CD4-positive, alpha-beta memory T cell (primary cell): ENCODE measurements at regions not wholly inside any gene's neighbourhood (a gene's known extent, or its start where the extent isn't known, plus 50 kb on each side); places are given as distances from the start of the nearest gene placed in this dataset.

Experiments
- CTCF ChIA-PET: fragments of 350-600 bp; sonication (Branson Sonifier 250); formaldehyde crosslinking; loops from one replicate; lab custom pipeline; 2021; ENCODE audit warnings: inconsistent platforms; ENCODE audit not compliant: partially characterized antibody; lab: Charles Lee
- POLR2A ChIA-PET: fragments of 350-600 bp; sonication (Branson Sonifier 250); formaldehyde crosslinking; loops from one replicate; lab custom pipeline; 2021; ENCODE audit not compliant: partially characterized antibody; lab: Charles Lee
- DNase-seq, 5 donors: peaks; one replicate each; pipeline versions ENCODE4 v3.0.0 to v3.0.0-alpha.2; 2020 to 2022; ENCODE audit warnings: mixed read lengths in 1 of 5
- H3K27ac ChIP-seq: one replicate; pipeline ENCODE4 v1.7.0; 2013; ENCODE audit warnings: low read depth, low read length
- H3K27me3 ChIP-seq: 2 replicates; pipeline ENCODE4 v1.7.0; 2013; ENCODE audit warnings: mild to moderate bottlenecking, low read length, moderate library complexity; ENCODE audit not compliant: insufficient read depth
- H3K36me3 ChIP-seq: 2 replicates; pipeline ENCODE4 v1.7.0; 2013; ENCODE audit warnings: mild to moderate bottlenecking, low read length, moderate library complexity; ENCODE audit not compliant: insufficient read depth
- H3K4me1 ChIP-seq: 2 replicates; pipeline ENCODE4 v1.7.0; 2013; ENCODE audit warnings: mild to moderate bottlenecking, low read length, moderate library complexity; ENCODE audit not compliant: insufficient read depth
- H3K4me3 ChIP-seq, 2 donors: one replicate each; pipeline ENCODE4 v1.7.0; 2013; ENCODE audit warnings: low read length in 2 of 2, mild to moderate bottlenecking in 1 of 2
- H3K9me3 ChIP-seq, 2 donors: one replicate each; pipeline ENCODE4 v1.7.0; 2013; ENCODE audit warnings: low read length in 2 of 2, control low read depth in 1 of 2; ENCODE audit not compliant: control insufficient read depth in 1 of 2
- H3K27ac Mint-ChIP-seq, 7 donors: one replicate each; pipeline ENCODE4 v1.8.0; 2020 to 2021; ENCODE audit warnings: mixed read lengths in 7 of 7, mild to moderate bottlenecking in 6 of 7, inconsistent platforms in 3 of 7, moderate library complexity in 3 of 7
- H3K27me3 Mint-ChIP-seq, 2 donors: one replicate each; pipeline ENCODE4 v1.8.0; 2020 to 2021; ENCODE audit warnings: mixed read lengths in 2 of 2
- H3K36me3 Mint-ChIP-seq, 2 donors: one replicate each; pipeline ENCODE4 v1.8.0; 2020 to 2021; ENCODE audit warnings: mixed read lengths in 2 of 2, inconsistent platforms in 1 of 2, mild to moderate bottlenecking in 1 of 2
- H3K4me1 Mint-ChIP-seq, 4 donors: one replicate each; pipeline ENCODE4 v1.8.0; 2020 to 2021; ENCODE audit warnings: mixed read lengths in 4 of 4, mild to moderate bottlenecking in 1 of 4
- H3K4me3 Mint-ChIP-seq, 8 donors: one replicate each; pipeline ENCODE4 v1.8.0; 2020 to 2021; ENCODE audit warnings: mixed read lengths in 8 of 8, mild to moderate bottlenecking in 7 of 8, moderate library complexity in 6 of 8, inconsistent platforms in 3 of 8
- H3K9me3 Mint-ChIP-seq, 8 donors: one replicate each; pipeline ENCODE4 v1.8.0; 2020 to 2021; ENCODE audit warnings: mixed read lengths in 8 of 8, mild to moderate bottlenecking in 5 of 8, inconsistent platforms in 3 of 8, moderate library complexity in 1 of 8
- intact Hi-C: fragments of 100-400 bp; cut with micrococcal nuclease; formaldehyde crosslinking; loops from one replicate; pipeline ENCODE4 v1.15.1; 2023

DNA sequence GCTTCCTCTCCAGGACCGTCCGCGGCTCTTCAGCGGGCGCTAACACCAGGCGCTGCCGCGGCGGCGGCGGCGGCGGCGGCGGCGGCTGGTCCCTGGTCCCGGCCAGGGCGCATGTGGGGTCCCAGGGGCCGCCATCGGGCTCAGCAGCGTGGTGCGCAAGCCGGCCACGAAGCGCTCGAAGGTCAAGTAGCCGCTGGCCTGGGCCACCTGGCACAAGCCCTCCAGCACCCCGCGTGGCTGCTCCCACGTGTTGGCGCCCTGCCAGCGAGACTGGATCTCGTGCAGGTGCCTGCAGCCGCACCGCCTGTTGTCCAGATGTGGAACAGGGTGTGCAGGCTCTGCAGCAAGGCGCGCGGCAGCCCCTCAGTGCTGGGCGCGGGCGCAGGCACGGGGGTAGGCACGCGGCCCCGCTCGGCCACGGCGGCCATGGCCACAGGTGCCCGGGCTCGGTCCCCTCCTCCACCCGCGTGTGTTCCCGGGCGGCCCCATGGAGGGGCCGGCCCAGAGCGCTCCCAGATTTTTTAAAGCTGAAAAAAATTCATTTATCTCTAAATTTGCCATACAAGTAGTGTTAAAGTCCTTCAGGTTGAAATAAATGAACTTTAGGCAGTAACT is 884.2 kb upstream of the ZNF722 start:
- H3K4me3 Mint-ChIP-seq = no peak overlapping the region
- POLR2A ChIA-PET = no interaction called here
- intact Hi-C loops = no loop called here

More for the DNA sequence above, 884.2 kb upstream of the ZNF722 start:
- Mint-ChIP-seq H3K27me3 (no peaks in the 10 kb centered on the region), H3K4me1 (peaks cover 0 to 1% (median 0%) of the 10 kb centered on the region in 4 donors), H3K27ac (no peak overlapping the region), H3K9me3 (peaks cover 3 to 26% (median 18%) of the 10 kb centered on the region in 8 donors), H3K36me3 (peaks cover 0 to 2% of the 10 kb centered on the region in 2 donors)
- Histone ChIP-seq H3K4me3 (no peak overlapping the region), H3K4me1 (no peaks in the 10 kb centered on the region), H3K9me3 (no peaks in the 10 kb centered on the region), H3K36me3 (no peaks in the 10 kb centered on the region), H3K27me3 (no peaks in the 10 kb centered on the region), H3K27ac (no peak overlapping the region)
- DNase-seq = no peak
- CTCF ChIA-PET = no interaction called here
